ENCODE measurements at regions not wholly inside any gene's neighbourhood (a gene's known extent, or its start where the extent isn't known, plus 50 kb on each side); places are given as distances from the start of the nearest gene placed in this dataset.
A peak's percentile ranks its signal among the peaks of the same experiment; 100 is the strongest.

GRCh38 chr15:60076045-60076444, 71.9 kb downstream of the FOXB1 start:
- Mint-ChIP-seq H3K27ac (no peak overlapping the region), H3K4me3 (no peak overlapping the region), H3K36me3 (ENCODE audit: low read depth) (no peaks in the 10 kb centered on the region), H3K9me3 (peaks cover 7% of the 10 kb centered on the region), H3K27me3 (ENCODE audit: insufficient read depth) (peaks cover 4% of the 10 kb centered on the region), H3K4me1 (peaks cover 38% of the 10 kb centered on the region)
- Histone ChIP-seq H3K27me3 (ENCODE audit: control insufficient read depth, insufficient read depth, low read length, poor library complexity, severe bottlenecking) (no peaks in the 10 kb centered on the region), H3K27ac (ENCODE audit: low read depth, low read length) (peak overlapping the region; percentile 96), H3K9me3 (ENCODE audit: control insufficient read depth, low read length) (peaks cover 5% of the 10 kb centered on the region), H3K4me1 (ENCODE audit: control insufficient read depth, insufficient read depth, low read length) (no peaks in the 10 kb centered on the region), H3K9ac (ENCODE audit: extremely low read depth, low read length, poor library complexity, severe bottlenecking) (no peak overlapping the region), H3K36me3 (ENCODE audit: control insufficient read depth, insufficient read depth, low read length) (no peaks in the 10 kb centered on the region), H3K4me3 (ENCODE audit: low read length) (no peak overlapping the region)
- no peak for DNase-seq
- 75 to 93% methylated on average over 2 to 5 of the region's 5 CpGs for WGBS, 2 experiments (ENCODE audit: insufficient coverage in 1 of 2, insufficient read length in 1 of 2)
- no peak for TF ChIP-seq CTCF (conservative IDR thresholded peaks at IDR 0.05)

GRCh38 chr15:60076582-60077276, 72.6 kb downstream of the FOXB1 start:
- 58 to 63% methylated on average over 9 to 11 of the region's 11 CpGs for WGBS, 2 experiments (ENCODE audit: insufficient coverage in 1 of 2, insufficient read length in 1 of 2)
- Mint-ChIP-seq H3K4me3 (no peak overlapping the region), H3K9me3 (peaks cover 7% of the 10 kb centered on the region), H3K27ac (peak overlapping the region; percentile 41), H3K4me1 (peaks cover 38% of the 10 kb centered on the region), H3K27me3 (ENCODE audit: insufficient read depth) (peaks cover 2% of the 10 kb centered on the region), H3K36me3 (ENCODE audit: low read depth) (no peaks in the 10 kb centered on the region)
- Histone ChIP-seq H3K27me3 (ENCODE audit: control insufficient read depth, insufficient read depth, low read length, poor library complexity, severe bottlenecking) (no peaks in the 10 kb centered on the region), H3K9me3 (ENCODE audit: control insufficient read depth, low read length) (peaks cover 5% of the 10 kb centered on the region), H3K4me3 (ENCODE audit: low read length) (no peak overlapping the region), H3K4me1 (ENCODE audit: control insufficient read depth, insufficient read depth, low read length) (no peaks in the 10 kb centered on the region), H3K9ac (ENCODE audit: extremely low read depth, low read length, poor library complexity, severe bottlenecking) (no peak overlapping the region), H3K27ac (ENCODE audit: low read depth, low read length) (peak overlapping the region; percentile 96), H3K36me3 (ENCODE audit: control insufficient read depth, insufficient read depth, low read length) (no peaks in the 10 kb centered on the region)
- TF ChIP-seq CTCF (conservative IDR thresholded peaks at IDR 0.05): no peak
- no peak for DNase-seq

- H3K9me3 Mint-ChIP-seq: peaks cover 7% of the 10 kb centered on the region
- H3K4me1 Mint-ChIP-seq: peaks cover 38% of the 10 kb centered on the region
Observed at GRCh38 chr15:60077581-60078359, 73.7 kb downstream of the FOXB1 start.

More at GRCh38 chr15:60077581-60078359, 73.7 kb downstream of the FOXB1 start:
- 53 to 61% methylated on average over 9 to 11 of the region's 11 CpGs for WGBS, 2 experiments (ENCODE audit: insufficient coverage in 1 of 2, insufficient read length in 1 of 2)
- DNase-seq: no peak
- Histone ChIP-seq H3K4me1 (ENCODE audit: control insufficient read depth, insufficient read depth, low read length) (no peaks in the 10 kb centered on the region), H3K36me3 (ENCODE audit: control insufficient read depth, insufficient read depth, low read length) (no peaks in the 10 kb centered on the region), H3K27ac (ENCODE audit: low read depth, low read length) (peak overlapping the region; percentile 96), H3K9me3 (ENCODE audit: control insufficient read depth, low read length) (peaks cover 5% of the 10 kb centered on the region), H3K27me3 (ENCODE audit: control insufficient read depth, insufficient read depth, low read length, poor library complexity, severe bottlenecking) (no peaks in the 10 kb centered on the region), H3K4me3 (ENCODE audit: low read length) (no peak overlapping the region), H3K9ac (ENCODE audit: extremely low read depth, low read length, poor library complexity, severe bottlenecking) (no peak overlapping the region)
- no peak overlapping the region for H3K27ac Mint-ChIP-seq
- no peaks in the 10 kb centered on the region for H3K36me3 Mint-ChIP-seq (ENCODE audit: low read depth)
- H3K27me3 Mint-ChIP-seq (ENCODE audit: insufficient read depth): peaks cover 4% of the 10 kb centered on the region
- no peak for TF ChIP-seq CTCF (conservative IDR thresholded peaks at IDR 0.05)
- no peak overlapping the region for H3K4me3 Mint-ChIP-seq
